Panc1 (cell line): ENCODE measurements at regions not wholly inside any gene's neighbourhood (a gene's known extent, or its start where the extent isn't known, plus 50 kb on each side); places are given as distances from the start of the nearest gene placed in this dataset.
"Not testable (repeated sequence)": the region's sequence is repeated elsewhere in the genome, so short reads cannot be mapped to it uniquely, and the experiment has no call there.

Experiments
- ATAC-seq: fragments of 200-7000 bp; cut with Tn5 transposase; 2 replicates; pipeline ENCODE4 v1.9.1; 2020; ENCODE audit warnings: mild to moderate bottlenecking, moderate library complexity
- BruUV-seq: library from RNA; stranded (reverse); fragments of 400-500 nt; replicated peaks from 2 replicates; lab custom pipeline; 2021; lab: Mats Ljungman, UMichigan
- CTCF ChIA-PET: fragments of 300-600 bp; sonication (Branson Sonifier 250); formaldehyde crosslinking; loops from one replicate; lab custom pipeline; 2022; ENCODE audit warnings: antibody characterized with exemption; lab: Charles Lee
- POLR2A ChIA-PET: fragments of 300-600 bp; sonication (Branson Sonifier 250); formaldehyde crosslinking; loops from one replicate; lab custom pipeline; 2022; ENCODE audit warnings: antibody characterized with exemption; lab: Charles Lee
- DNase-seq: peaks from one replicate; pipeline ENCODE4 v3.0.0-alpha.2; 2010; ENCODE audit warnings: low read depth, low spot score
- H3K27ac ChIP-seq: 2 replicates; pipeline ENCODE4 v1.5.1; 2011; ENCODE audit warnings: mild to moderate bottlenecking, low read length, inconsistent platforms
- H3K27me3 ChIP-seq: fragments of 200-500 bp; sonication (Bioruptor generic); 2 replicates; pipeline ENCODE4 v1.6.0; 2014; ENCODE audit warnings: low read length, inconsistent platforms; ENCODE audit not compliant: control insufficient read depth, insufficient read depth
- H3K36me3 ChIP-seq: fragments of 200-500 bp; sonication (Bioruptor generic); 2 replicates; pipeline ENCODE4 v1.5.1; 2014; ENCODE audit warnings: inconsistent platforms, mild to moderate bottlenecking, low read length, moderate library complexity; ENCODE audit not compliant: control insufficient read depth, insufficient read depth
- H3K4me1 ChIP-seq: 2 replicates; pipeline ENCODE4 v1.5.1; 2011; ENCODE audit warnings: inconsistent platforms, mild to moderate bottlenecking, low read length, moderate library complexity; ENCODE audit not compliant: control insufficient read depth, insufficient read depth
- H3K4me3 ChIP-seq, 2 experiments: 2 replicates each; pipeline ENCODE4 v1.5.1; 2011 to 2012; ENCODE audit warnings: low read depth in 2 of 2, low read length in 2 of 2, mild to moderate bottlenecking in 2 of 2, inconsistent platforms in 1 of 2, moderate library complexity in 1 of 2
- H3K9me3 ChIP-seq: fragments of 200-500 bp; sonication (Bioruptor generic); 2 replicates; pipeline ENCODE4 v1.5.1; 2014; ENCODE audit warnings: low read depth, mild to moderate bottlenecking, inconsistent platforms, low read length, moderate library complexity; ENCODE audit not compliant: control insufficient read depth, insufficient read depth
- CTCF ChIP-seq: fragments of 450-650 bp; IDR thresholded peaks from 2 replicates; pipeline ENCODE4 v1.5.1; 2017; ENCODE audit warnings: mild to moderate bottlenecking
- POLR2AphosphoS5 ChIP-seq: IDR thresholded peaks from 2 replicates; pipeline ENCODE4 v1.6.1; 2012; ENCODE audit warnings: mild to moderate bottlenecking, low read depth, low read length, moderate library complexity
- REST ChIP-seq, 2 experiments: IDR thresholded peaks; 2 replicates each; pipeline ENCODE4 v1.6.1; 2011 to 2012; ENCODE audit warnings: low read depth in 2 of 2, control low read depth in 1 of 2, low read length in 1 of 2, mild to moderate bottlenecking in 1 of 2, moderate library complexity in 1 of 2; ENCODE audit not compliant: insufficient read depth in 1 of 2
- SIN3A ChIP-seq: IDR thresholded peaks from 2 replicates; pipeline ENCODE4 v1.6.1; 2012; ENCODE audit warnings: low read depth, mild to moderate bottlenecking, low read length, moderate library complexity, borderline replicate concordance; ENCODE audit not compliant: insufficient read depth
- TCF7L2 ChIP-seq: IDR thresholded peaks from 2 replicates; pipeline ENCODE4 v1.6.1; 2011; ENCODE audit warnings: mild to moderate bottlenecking, low read depth, low read length, inconsistent platforms
- in situ Hi-C: cut with HindIII; loops from 2 replicates; pipeline ENCODE4 v1.10.0; 2016; ENCODE audit warnings: low sequenced_read_pairs, low pct_unique_long_range_greater_than_20kb
- intact Hi-C: fragments of 100-400 bp; cut with micrococcal nuclease; formaldehyde crosslinking; loops from one replicate; pipeline ENCODE4 v1.10.0; 2022; ENCODE audit not compliant: unreplicated experiment

DNA sequence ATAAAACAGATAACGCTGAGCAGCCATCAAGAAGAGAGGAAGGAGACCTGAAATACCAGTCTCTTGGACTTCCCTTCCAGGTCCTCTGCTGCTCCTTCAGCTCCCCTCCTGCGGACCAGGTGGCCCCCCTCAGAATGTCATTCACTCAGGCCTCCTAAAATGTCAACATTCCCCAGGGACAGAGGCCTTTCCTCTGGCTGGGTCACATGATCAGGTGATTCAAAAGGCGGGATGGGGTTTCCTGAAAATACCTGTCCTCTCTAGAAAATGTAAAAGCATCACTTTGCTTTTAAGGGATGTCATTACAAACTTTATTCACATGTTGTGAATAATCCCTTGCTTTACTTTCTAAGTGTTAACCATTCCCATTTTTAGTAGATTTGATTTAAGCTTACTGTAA, 311.1 kb downstream of the INHBA start:
- intact Hi-C loops = no loop called here
- in situ Hi-C loops = no loop called here
- TF ChIP-seq SIN3A = no peak
- TF ChIP-seq POLR2AphosphoS5 = no peak
- no peak for TF ChIP-seq REST (IDR thresholded peaks at IDR 0.05; ENCODE audit: insufficient read depth in 1 of 2, low read depth in 2 of 2, low read length in 1 of 2)
- TF ChIP-seq CTCF = no peak
- ATAC-seq = no peak
- CTCF ChIA-PET = no interaction called here
- Histone ChIP-seq H3K27me3 (no peaks in the 10 kb centered on the region), H3K27ac (no peak overlapping the region), H3K4me1 (no peaks in the 10 kb centered on the region), H3K9me3 (peaks cover 5% of the 10 kb centered on the region; the same call in 1 of the 2 replicates), H3K36me3 (no peaks in the 10 kb centered on the region), H3K4me3 (no peak overlapping the region)
- BruUV-seq = no TSS peak
- DNase-seq = no peak
- POLR2A ChIA-PET = interaction anchor here (0.6 kb wide), 1 partner anchor 13 kb away, joined by 9 read pairs; no protein-coding TSS in a partner anchor

GRCh38 chr7:41388933-41389332, 314.0 kb downstream of the INHBA start:
- H3K4me3 ChIP-seq, BruUV-seq, H3K27ac ChIP-seq, POLR2A ChIA-PET, CTCF ChIA-PET, H3K9me3 ChIP-seq, H3K4me1 ChIP-seq, ATAC-seq, in situ Hi-C loops, H3K36me3 ChIP-seq, H3K27me3 ChIP-seq, DNase-seq, intact Hi-C loops: not testable (repeated sequence)

DNA sequence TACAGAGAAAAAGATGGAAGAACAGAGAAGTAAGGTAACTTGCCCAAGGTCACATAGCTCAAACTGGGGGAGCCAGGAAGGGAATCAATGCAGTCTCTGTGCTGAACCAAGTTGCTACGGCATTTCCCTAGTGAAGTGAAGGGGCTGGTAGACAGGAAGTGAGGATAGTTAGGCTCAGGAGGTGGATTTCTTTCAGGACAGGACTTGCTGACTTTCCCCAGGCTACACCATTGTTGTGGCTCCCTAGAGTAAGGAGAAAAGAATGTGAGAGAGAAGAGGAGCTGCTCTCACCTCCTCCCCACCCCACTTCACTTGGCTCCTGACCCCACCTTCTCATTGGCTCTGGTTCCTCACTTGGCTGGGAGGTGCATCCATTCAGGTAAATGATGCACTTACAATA, 316.9 kb downstream of the INHBA start:
- TF ChIP-seq SIN3A = no peak
- no peak for TF ChIP-seq CTCF
- no peak for TF ChIP-seq POLR2AphosphoS5
- no peak for TF ChIP-seq TCF7L2
- TF ChIP-seq REST (IDR thresholded peaks at IDR 0.05; ENCODE audit: insufficient read depth in 1 of 2, low read depth in 2 of 2, low read length in 1 of 2) = no peak
- no peaks in the 10 kb centered on the region for H3K36me3 ChIP-seq
- no peaks in the 10 kb centered on the region for H3K4me1 ChIP-seq
- ChIA-PET POLR2A (no interaction called here), CTCF (no interaction called here)
- H3K27me3 ChIP-seq = no peaks in the 10 kb centered on the region
- H3K4me3 ChIP-seq = no peak overlapping the region
- in situ Hi-C loops = no loop called here
- intact Hi-C loops = no loop called here
- DNase-seq (no peak), ATAC-seq (no peak)
- H3K9me3 ChIP-seq = no peaks in the 10 kb centered on the region
- no peak overlapping the region for H3K27ac ChIP-seq
- no TSS peak for BruUV-seq
